Body of pancreas (tissue), 4 donors: ENCODE measurements at regions not wholly inside any gene's neighbourhood (a gene's known extent, or its start where the extent isn't known, plus 50 kb on each side); places are given as distances from the start of the nearest gene placed in this dataset.
A peak's percentile ranks its signal among the peaks of the same experiment; 100 is the strongest.

Experiments used
- ATAC-seq: fragments of 150-250 bp; one replicate; pipeline ENCODE4 v1.9.1; 2016
- DNase-seq, 4 donors: peaks; one replicate each; pipeline ENCODE4 v3.0.0-alpha.2; 2019
- H3K27ac ChIP-seq, 4 donors: fragments of 200-600 bp; sonication (generic); 1 replicate in 3 of 4; 2 replicates in 1 of 4; pipeline versions ENCODE4 v1.5.1 to v1.6.1; 2016 to 2019; ENCODE audit warnings: mild to moderate bottlenecking in 1 of 4, mixed read lengths in 1 of 4, moderate library complexity in 1 of 4
- H3K27me3 ChIP-seq, 2 donors: fragments of 200-600 bp; sonication (generic); one replicate each; pipeline ENCODE4 v1.6.0; 2016; ENCODE audit warnings: mild to moderate bottlenecking in 1 of 2
- H3K36me3 ChIP-seq, 2 donors: fragments of 200-600 bp; sonication (generic); replicated peaks in 1 of 2; 2 replicates each; pipeline ENCODE4 v1.5.1; 2016; ENCODE audit warnings: low read depth in 2 of 2; ENCODE audit not compliant: insufficient read depth in 1 of 2
- H3K4me1 ChIP-seq: fragments of 200-600 bp; sonication (generic); one replicate; pipeline ENCODE4 v1.6.0; 2016
- H3K4me3 ChIP-seq, 2 donors: fragments of 200-600 bp; sonication (generic); 1 replicate in 1 of 2; 2 replicates in 1 of 2; pipeline ENCODE4 v1.5.1; 2016 to 2019
- H3K9me3 ChIP-seq, 3 donors: fragments of 200-600 bp; sonication (generic); 1 replicate in 2 of 3; 2 replicates in 1 of 3; pipeline ENCODE4 v1.5.1; 2016
- CTCF ChIP-seq, 7 experiments: fragments of 450-650 bp in 4 of 7; fragments of 200-600 bp in 3 of 7; sonication (generic) in 3 of 7; IDR thresholded peaks; one replicate each; pipeline ENCODE4 v1.5.1; 2016 to 2019; ENCODE audit warnings: antibody characterized with exemption in 7 of 7
- POLR2A ChIP-seq, 3 donors: fragments of 450-650 bp; IDR thresholded peaks; one replicate each; pipeline ENCODE4 v1.6.1; 2016; ENCODE audit warnings: antibody characterized with exemption in 3 of 3, mild to moderate bottlenecking in 2 of 3
- WGBS, 2 donors: methylation state at CpG; one replicate each; pipeline ENCODE4 v1.1.5; 2017; 5-methylcytosine and 5-hydroxymethylcytosine counted together
- intact Hi-C: fragments of 100-400 bp; cut with DNase I; formaldehyde crosslinking; loops from one replicate; pipeline ENCODE4 v1.15.1; 2023

DNA sequence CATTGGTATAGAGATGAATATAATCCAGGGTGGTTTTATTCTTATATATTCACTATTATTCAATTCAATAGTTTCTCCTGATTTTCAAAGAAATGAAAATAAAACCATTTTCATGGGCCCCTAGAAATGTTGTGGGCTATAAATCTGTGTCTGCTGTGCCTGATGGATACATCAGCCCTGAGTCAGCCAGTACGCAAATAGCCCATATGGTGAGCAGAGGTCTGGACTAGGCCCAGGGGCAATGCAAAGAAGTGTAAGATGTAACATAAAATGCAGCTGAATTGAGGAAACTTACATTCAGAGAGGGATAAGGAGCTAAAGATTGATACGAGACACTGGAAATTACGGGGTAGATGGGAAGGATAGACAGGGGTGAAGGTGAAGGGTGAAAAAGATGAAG is 122.5 kb downstream of the MAIP1 start:
- Histone ChIP-seq H3K36me3 (no peaks in the 10 kb centered on the region), H3K4me1 (peaks cover 20% of the 10 kb centered on the region), H3K9me3 (no peaks in the 10 kb centered on the region), H3K4me3 (no peak overlapping the region), H3K27me3 (no peaks in the 10 kb centered on the region), H3K27ac (peak overlapping the region; percentile 19 to 80 (median 56))
- intact Hi-C loops, result no loop called here
- TF ChIP-seq CTCF (IDR thresholded peaks at IDR 0.05), result no peak
- ATAC-seq, result no peak
- DNase-seq, result no peak
- 91 to 95% methylated on average over 3 of the region's 3 CpGs for WGBS, 2 donors

- Histone ChIP-seq H3K36me3 (no peaks in the 10 kb centered on the region), H3K4me3 (no peak overlapping the region), H3K9me3 (no peaks in the 10 kb centered on the region), H3K27ac (no peak overlapping the region), H3K27me3 (no peaks in the 10 kb centered on the region), H3K4me1 (peaks cover 20% of the 10 kb centered on the region)
- WGBS, 2 donors, result 90 to 91% methylated on average over 2 of the region's 2 CpGs
- intact Hi-C loops, result no loop called here
- ATAC-seq, result no peak
- TF ChIP-seq POLR2A (IDR thresholded peaks at IDR 0.05) (no peak), CTCF (IDR thresholded peaks at IDR 0.05) (no peak)
- DNase-seq, result no peak
Measured at GRCh38 chr2:200079356-200079755, 124.0 kb downstream of the MAIP1 start.

- WGBS, 2 donors, result 61 to 63% methylated on average over 8 of the region's 8 CpGs
- Histone ChIP-seq H3K36me3 (no peaks in the 10 kb centered on the region), H3K9me3 (no peaks in the 10 kb centered on the region), H3K27ac (no peak overlapping the region), H3K4me3 (no peak overlapping the region), H3K4me1 (peaks cover 17% of the 10 kb centered on the region), H3K27me3 (no peaks in the 10 kb centered on the region)
- intact Hi-C loops, result no loop called here
- ATAC-seq, result no peak
- TF ChIP-seq CTCF (IDR thresholded peaks at IDR 0.05) (no peak), POLR2A (IDR thresholded peaks at IDR 0.05) (no peak)
- DNase-seq, result no peak
Measured at GRCh38 chr2:200081236-200081635, 125.9 kb downstream of the MAIP1 start.

GRCh38 chr2:200081811-200082210 is 126.4 kb downstream of the MAIP1 start:
- no peak overlapping the region for H3K4me3 ChIP-seq
- H3K36me3 ChIP-seq, result no peaks in the 10 kb centered on the region
- ATAC-seq (no peak), DNase-seq (no peak)
- peaks cover 11% of the 10 kb centered on the region for H3K4me1 ChIP-seq
- H3K27ac ChIP-seq, result no peak overlapping the region
- TF ChIP-seq CTCF (IDR thresholded peaks at IDR 0.05) (no peak), POLR2A (IDR thresholded peaks at IDR 0.05) (no peak)
- intact Hi-C loops, result no loop called here
- no peaks in the 10 kb centered on the region for H3K9me3 ChIP-seq
- no peaks in the 10 kb centered on the region for H3K27me3 ChIP-seq
- WGBS, 2 donors, result 73 to 91% methylated on average over 2 of the region's 2 CpGs

DNA sequence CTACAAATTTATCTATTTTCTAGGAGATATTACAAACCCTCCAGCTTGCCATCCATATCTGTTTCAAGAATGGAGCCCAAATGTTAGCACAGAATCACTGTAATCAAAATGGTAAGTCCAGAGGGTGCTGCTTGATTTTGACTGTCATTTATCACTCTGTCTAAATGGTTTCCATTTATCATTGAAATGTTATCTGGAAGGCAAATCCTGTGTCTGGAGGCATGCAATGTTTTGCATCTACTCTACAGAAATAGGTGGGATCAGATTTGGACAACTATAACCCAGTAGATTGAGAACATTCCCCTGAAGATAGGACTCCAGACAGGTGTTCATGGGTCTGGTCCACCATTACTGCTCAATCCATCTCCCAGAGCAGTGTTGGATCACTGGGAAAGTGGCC is 128.7 kb downstream of the MAIP1 start:
- no peaks in the 10 kb centered on the region for H3K9me3 ChIP-seq
- ATAC-seq (no peak), DNase-seq (no peak)
- TF ChIP-seq POLR2A (IDR thresholded peaks at IDR 0.05) (no peak), CTCF (IDR thresholded peaks at IDR 0.05) (no peak)
- H3K4me3 ChIP-seq, result no peak overlapping the region
- H3K4me1 ChIP-seq, result no peaks in the 10 kb centered on the region
- intact Hi-C loops, result no loop called here
- H3K36me3 ChIP-seq, result no peaks in the 10 kb centered on the region
- no peaks in the 10 kb centered on the region for H3K27me3 ChIP-seq
- H3K27ac ChIP-seq, result no peak overlapping the region
